Lung microvascular endothelial cell (primary cell): ENCODE measurements at regions not wholly inside any gene's neighbourhood (a gene's known extent, or its start where the extent isn't known, plus 50 kb on each side); places are given as distances from the start of the nearest gene placed in this dataset.

Source experiments
- DNase-seq, 2 donors: peaks; one replicate each; pipeline versions ENCODE4 v3.0.0 to v3.0.0-alpha.2; 2010; ENCODE audit warnings: low read depth in 2 of 2

GRCh38 chr12:113766131-113766878 lies 199.8 kb downstream of the RBM19 start:
- no peak for DNase-seq

GRCh38 chr12:113764661-113765060 lies 201.5 kb downstream of the RBM19 start:
- no peak for DNase-seq

- no peak for DNase-seq
These were observed 203.0 kb downstream of the RBM19 start for GRCh38 chr12:113762882-113763816.

GRCh38 chr12:113762155-113762881 lies 203.8 kb downstream of the RBM19 start:
- no peak for DNase-seq

- DNase-seq = no peak
These were observed 207.0 kb downstream of the RBM19 start for GRCh38 chr12:113759135-113759534.

- no peak for DNase-seq
These were observed 207.8 kb downstream of the RBM19 start for GRCh38 chr12:113758165-113758924.

- DNase-seq = no peak
These were observed 208.7 kb downstream of the RBM19 start for GRCh38 chr12:113757221-113758002.

GRCh38 chr12:113756609-113757008 lies 209.5 kb downstream of the RBM19 start:
- no peak for DNase-seq

- DNase-seq = no peak
These were observed 211.0 kb downstream of the RBM19 start for GRCh38 chr12:113755098-113755497.

GRCh38 chr12:113751513-113751912 lies 214.6 kb downstream of the RBM19 start:
- no peak for DNase-seq

- DNase-seq = no peak
These were observed 216.7 kb downstream of the RBM19 start for GRCh38 chr12:113749433-113749815.

GRCh38 chr12:113748707-113749432 lies 217.3 kb downstream of the RBM19 start:
- no peak for DNase-seq

GRCh38 chr12:113747017-113747416 lies 219.1 kb downstream of the RBM19 start:
- peak in 1 of 2 donors; percentile 16 for DNase-seq

- DNase-seq = no peak
These were observed 221.2 kb downstream of the RBM19 start for GRCh38 chr12:113744802-113745395.

GRCh38 chr12:113742801-113743200 lies 223.3 kb downstream of the RBM19 start:
- DNase-seq = no peak

GRCh38 chr12:113740699-113741098 lies 225.4 kb downstream of the RBM19 start:
- DNase-seq = no peak

- no peak for DNase-seq
These were observed 231.0 kb downstream of the RBM19 start for GRCh38 chr12:113735131-113735530.

- DNase-seq = no peak
These were observed 231.6 kb downstream of the RBM19 start for GRCh38 chr12:113734503-113734902.

- DNase-seq = no peak
These were observed 233.2 kb downstream of the RBM19 start for GRCh38 chr12:113732916-113733315.
